Muscle of leg (tissue), 3 donors: ENCODE measurements at regions not wholly inside any gene's neighbourhood (a gene's known extent, or its start where the extent isn't known, plus 50 kb on each side); places are given as distances from the start of the nearest gene placed in this dataset.

ENCODE experiments used
- DNase-seq: peaks from one replicate; pipeline ENCODE4 v3.0.0; 2013
- H3K27ac ChIP-seq: one replicate; pipeline ENCODE4 v1.5.1; 2013; ENCODE audit warnings: mild to moderate bottlenecking, low read length, control low read depth
- H3K27me3 ChIP-seq: one replicate; pipeline ENCODE4 v1.6.1; 2013; ENCODE audit warnings: low read length; ENCODE audit not compliant: control insufficient read depth, insufficient read depth
- H3K36me3 ChIP-seq: one replicate; pipeline ENCODE4 v1.6.1; 2013; ENCODE audit warnings: low read length; ENCODE audit not compliant: control insufficient read depth, insufficient read depth
- H3K4me1 ChIP-seq: one replicate; pipeline ENCODE4 v1.6.1; 2013; ENCODE audit warnings: low read length; ENCODE audit not compliant: control insufficient read depth, insufficient read depth
- H3K4me3 ChIP-seq: one replicate; pipeline ENCODE4 v1.5.1; 2013; ENCODE audit warnings: low read length, control low read depth
- H3K9me3 ChIP-seq: replicated peaks from 2 replicates; pipeline ENCODE4 v1.6.1; 2013; ENCODE audit warnings: low read depth, low read length; ENCODE audit not compliant: control insufficient read depth
- WGBS: methylation state at CpG from one replicate; pipeline ENCODE4 v1.1.5; 2013; ENCODE audit warnings: missing lambda C conversion rate; ENCODE audit not compliant: insufficient coverage; 5-methylcytosine and 5-hydroxymethylcytosine counted together

GRCh38 chr4:31327031-31327430 lies 606.9 kb downstream of the PCDH7 start:
- WGBS, result 83% methylated on average over 1 of the region's 6 CpGs
- H3K36me3 ChIP-seq, result no peaks in the 10 kb centered on the region
- no peak overlapping the region for H3K27ac ChIP-seq
- no peaks in the 10 kb centered on the region for H3K27me3 ChIP-seq
- no peak for DNase-seq
- no peaks in the 10 kb centered on the region for H3K4me1 ChIP-seq
- no peak overlapping the region for H3K4me3 ChIP-seq
- H3K9me3 ChIP-seq, result no peaks in the 10 kb centered on the region

DNA sequence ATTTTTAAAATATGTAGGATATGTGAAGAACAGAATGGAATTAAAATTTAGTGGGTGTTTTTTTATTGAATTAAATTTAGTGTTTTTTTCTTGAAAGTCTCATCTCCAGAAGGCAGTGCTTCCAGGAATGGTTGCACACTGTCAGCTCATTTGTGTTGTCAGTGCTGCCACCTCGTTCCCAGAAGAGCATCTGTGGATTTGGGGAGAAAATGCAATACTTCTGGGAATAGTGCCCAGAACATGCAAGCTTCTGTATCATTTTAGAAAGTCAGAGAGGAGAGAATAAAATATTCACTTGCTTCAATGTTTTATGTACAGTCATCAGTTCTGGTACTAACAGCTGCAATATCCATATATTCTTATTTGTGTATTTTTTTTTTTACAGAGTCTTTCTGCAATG lies 608.8 kb downstream of the PCDH7 start:
- no peaks in the 10 kb centered on the region for H3K9me3 ChIP-seq
- H3K36me3 ChIP-seq, result no peaks in the 10 kb centered on the region
- H3K27ac ChIP-seq, result no peak overlapping the region
- no peak for DNase-seq
- H3K27me3 ChIP-seq, result no peaks in the 10 kb centered on the region
- H3K4me3 ChIP-seq, result no peak overlapping the region
- 29% methylated on average over 1 of the region's 1 CpG for WGBS
- no peaks in the 10 kb centered on the region for H3K4me1 ChIP-seq

- no CpG with 5 or more reads among the region's 2 CpGs for WGBS
- Histone ChIP-seq H3K4me3 (no peak overlapping the region), H3K9me3 (no peaks in the 10 kb centered on the region), H3K27ac (no peak overlapping the region), H3K36me3 (no peaks in the 10 kb centered on the region), H3K4me1 (no peaks in the 10 kb centered on the region), H3K27me3 (no peaks in the 10 kb centered on the region)
- DNase-seq, result peak; percentile 3
These were observed 614.1 kb downstream of the PCDH7 start for GRCh38 chr4:31334086-31334910.

DNA sequence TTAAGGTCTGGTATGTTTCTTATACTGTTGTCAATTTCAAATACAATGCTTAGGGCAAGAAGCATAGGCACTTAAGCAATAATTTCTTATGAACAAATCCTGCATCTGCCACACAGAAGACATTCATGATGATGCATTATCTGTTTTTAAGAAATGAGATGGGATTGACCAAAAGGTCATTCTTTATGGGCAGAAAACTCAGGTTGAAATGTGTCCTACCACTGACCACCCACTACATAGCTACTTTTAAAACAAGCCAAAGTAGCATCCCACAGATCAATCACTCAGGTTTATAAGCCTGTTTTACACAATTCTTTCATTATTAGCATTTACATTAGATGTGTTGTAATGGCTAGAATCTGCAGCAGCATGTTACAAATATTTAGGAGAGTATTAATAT lies 617.8 kb downstream of the PCDH7 start:
- DNase-seq, result no peak
- no peak overlapping the region for H3K4me3 ChIP-seq
- no peak overlapping the region for H3K27ac ChIP-seq
- H3K9me3 ChIP-seq, result peaks cover 2% of the 10 kb centered on the region
- no peaks in the 10 kb centered on the region for H3K27me3 ChIP-seq
- no peaks in the 10 kb centered on the region for H3K36me3 ChIP-seq
- H3K4me1 ChIP-seq, result no peaks in the 10 kb centered on the region

DNA sequence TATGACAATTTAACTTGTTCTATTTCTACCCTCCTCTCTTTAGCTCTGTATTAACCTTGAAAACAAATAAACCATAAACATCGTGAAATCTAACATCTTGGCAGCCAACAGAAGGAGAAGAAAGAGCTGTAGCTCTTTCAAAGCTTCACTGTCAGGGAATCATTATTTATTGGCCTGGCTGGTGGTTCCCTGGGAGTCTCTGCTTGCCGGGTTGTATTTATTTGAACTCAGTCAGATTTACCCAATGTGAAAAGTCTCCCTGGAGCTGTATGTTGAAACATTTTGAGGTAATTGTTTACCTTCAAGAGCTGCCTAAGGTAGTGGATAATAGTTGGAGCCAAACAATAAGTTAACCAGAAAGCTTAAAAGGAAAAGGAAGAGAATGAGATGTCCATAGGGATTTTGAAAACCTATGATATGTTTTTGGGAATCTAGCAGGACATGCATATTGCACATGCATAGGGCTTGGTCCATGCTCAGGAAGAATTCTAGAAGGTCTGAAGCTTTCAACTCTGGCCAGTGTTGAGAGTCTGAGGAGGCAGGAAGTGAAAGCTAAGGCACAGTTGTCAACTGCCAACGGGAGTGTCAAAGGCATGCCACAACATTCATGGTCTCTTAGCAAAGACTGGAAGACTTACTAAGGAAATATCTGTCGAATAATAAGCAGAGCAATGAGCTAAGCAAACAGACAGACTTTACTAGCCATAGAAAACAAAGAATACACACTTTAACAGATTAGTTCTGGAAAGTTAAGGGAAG lies 621.6 kb downstream of the PCDH7 start:
- 43% methylated on average over 1 of the region's 4 CpGs for WGBS
- Histone ChIP-seq H3K4me3 (no peak overlapping the region), H3K4me1 (no peaks in the 10 kb centered on the region), H3K27ac (no peak overlapping the region), H3K36me3 (no peaks in the 10 kb centered on the region), H3K9me3 (peaks cover 2% of the 10 kb centered on the region), H3K27me3 (no peaks in the 10 kb centered on the region)
- DNase-seq, result no peak

- H3K4me1 ChIP-seq, result no peaks in the 10 kb centered on the region
- H3K27ac ChIP-seq, result no peak overlapping the region
- H3K4me3 ChIP-seq, result no peak overlapping the region
- DNase-seq, result no peak
- peaks cover 2% of the 10 kb centered on the region for H3K9me3 ChIP-seq
- no peaks in the 10 kb centered on the region for H3K27me3 ChIP-seq
- H3K36me3 ChIP-seq, result no peaks in the 10 kb centered on the region
These were observed 622.9 kb downstream of the PCDH7 start for GRCh38 chr4:31343061-31343460.

GRCh38 chr4:31349907-31350306 lies 629.7 kb downstream of the PCDH7 start:
- no peak for DNase-seq
- no peaks in the 10 kb centered on the region for H3K4me1 ChIP-seq
- no peaks in the 10 kb centered on the region for H3K36me3 ChIP-seq
- no peak overlapping the region for H3K27ac ChIP-seq
- H3K4me3 ChIP-seq, result no peak overlapping the region
- H3K9me3 ChIP-seq, result no peaks in the 10 kb centered on the region
- 20% methylated on average over 1 of the region's 1 CpG for WGBS
- H3K27me3 ChIP-seq, result no peaks in the 10 kb centered on the region

- Histone ChIP-seq H3K4me1 (no peaks in the 10 kb centered on the region), H3K9me3 (no peaks in the 10 kb centered on the region), H3K4me3 (no peak overlapping the region), H3K36me3 (no peaks in the 10 kb centered on the region), H3K27me3 (no peaks in the 10 kb centered on the region), H3K27ac (no peak overlapping the region)
- whole genome bisulfite sequencing, result no CpG with 5 or more reads among the region's 3 CpGs
- DNase-seq, result no peak
These were observed 631.5 kb downstream of the PCDH7 start for GRCh38 chr4:31351695-31352094.

DNA sequence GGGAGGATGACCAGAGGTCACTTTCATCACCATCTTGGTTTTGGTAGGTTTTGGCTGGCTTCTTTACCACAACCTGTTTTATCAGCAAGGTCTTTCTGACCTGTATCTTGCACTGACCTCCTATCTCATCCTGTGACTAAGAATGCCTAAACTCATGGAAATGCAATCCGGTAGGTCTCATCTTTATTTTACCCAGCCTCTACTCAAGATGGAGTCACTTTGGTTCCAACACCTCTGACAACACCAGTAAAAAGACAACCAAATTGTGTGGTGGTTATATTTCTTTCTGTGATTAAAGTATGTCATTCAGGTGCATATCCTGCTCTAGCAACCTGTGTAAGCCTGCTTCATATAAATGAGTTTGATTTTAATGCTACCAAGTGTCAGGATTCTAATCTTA lies 636.7 kb downstream of the PCDH7 start:
- no peaks in the 10 kb centered on the region for H3K36me3 ChIP-seq
- no peak overlapping the region for H3K27ac ChIP-seq
- no peak for DNase-seq
- H3K9me3 ChIP-seq, result no peaks in the 10 kb centered on the region
- H3K4me3 ChIP-seq, result no peak overlapping the region
- no peaks in the 10 kb centered on the region for H3K4me1 ChIP-seq
- no peaks in the 10 kb centered on the region for H3K27me3 ChIP-seq
- WGBS, result no CpG with 5 or more reads among the region's 1 CpG

DNA sequence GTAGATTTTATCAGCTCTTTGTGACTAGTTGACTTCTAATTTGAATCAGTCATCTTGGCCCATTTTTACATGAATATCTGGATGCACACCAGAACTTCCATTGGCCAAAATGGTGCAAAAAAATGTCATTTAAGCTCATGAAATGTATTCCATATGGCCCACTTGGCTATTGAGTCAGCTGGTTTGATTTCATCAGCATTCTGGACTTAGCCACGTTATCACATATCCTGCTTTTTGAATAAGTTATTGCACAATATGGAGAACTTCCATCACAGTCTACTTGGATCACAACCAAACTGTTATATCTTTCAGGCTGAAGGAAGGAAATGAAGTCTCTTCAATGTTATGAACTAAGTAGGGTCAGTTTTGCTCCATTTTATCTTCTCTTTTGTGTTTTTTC lies 640.6 kb downstream of the PCDH7 start:
- whole genome bisulfite sequencing, result no CpG with 5 or more reads among the region's 1 CpG
- Histone ChIP-seq H3K27ac (no peak overlapping the region), H3K4me1 (no peaks in the 10 kb centered on the region), H3K4me3 (no peak overlapping the region), H3K36me3 (no peaks in the 10 kb centered on the region), H3K9me3 (no peaks in the 10 kb centered on the region), H3K27me3 (no peaks in the 10 kb centered on the region)
- peak; percentile 80 for DNase-seq
